ENCODE measurements at regions not wholly inside any gene's neighbourhood (a gene's known extent, or its start where the extent isn't known, plus 50 kb on each side); places are given as distances from the start of the nearest gene placed in this dataset.

- no peaks in the 10 kb centered on the region for H3K27me3 Mint-ChIP-seq (ENCODE audit: insufficient read depth, low read depth)
- Histone ChIP-seq H3K4me1 (no peaks in the 10 kb centered on the region), H3K27ac (no peak overlapping the region), H3K9ac (no peak overlapping the region), H3K9me3 (ENCODE audit: low read depth) (no peaks in the 10 kb centered on the region), H3F3A (ENCODE audit: low read depth) (no peaks in the 10 kb centered on the region), H2AFZ (replicated peaks) (no peak overlapping the region), H3K36me3 (no peaks in the 10 kb centered on the region), H3K79me2 (ENCODE audit: low read depth) (no peaks in the 10 kb centered on the region), H3K27me3 (no peaks in the 10 kb centered on the region), H3K4me3 (no peak overlapping the region), H4K20me1 (ENCODE audit: low read depth) (no peaks in the 10 kb centered on the region), H3K4me2 (no peak overlapping the region)
- no peaks in the 10 kb centered on the region for H3K9me3 Mint-ChIP-seq
- H3K4me3 Mint-ChIP-seq = no peak overlapping the region
- TF ChIP-seq, protein P1, sequence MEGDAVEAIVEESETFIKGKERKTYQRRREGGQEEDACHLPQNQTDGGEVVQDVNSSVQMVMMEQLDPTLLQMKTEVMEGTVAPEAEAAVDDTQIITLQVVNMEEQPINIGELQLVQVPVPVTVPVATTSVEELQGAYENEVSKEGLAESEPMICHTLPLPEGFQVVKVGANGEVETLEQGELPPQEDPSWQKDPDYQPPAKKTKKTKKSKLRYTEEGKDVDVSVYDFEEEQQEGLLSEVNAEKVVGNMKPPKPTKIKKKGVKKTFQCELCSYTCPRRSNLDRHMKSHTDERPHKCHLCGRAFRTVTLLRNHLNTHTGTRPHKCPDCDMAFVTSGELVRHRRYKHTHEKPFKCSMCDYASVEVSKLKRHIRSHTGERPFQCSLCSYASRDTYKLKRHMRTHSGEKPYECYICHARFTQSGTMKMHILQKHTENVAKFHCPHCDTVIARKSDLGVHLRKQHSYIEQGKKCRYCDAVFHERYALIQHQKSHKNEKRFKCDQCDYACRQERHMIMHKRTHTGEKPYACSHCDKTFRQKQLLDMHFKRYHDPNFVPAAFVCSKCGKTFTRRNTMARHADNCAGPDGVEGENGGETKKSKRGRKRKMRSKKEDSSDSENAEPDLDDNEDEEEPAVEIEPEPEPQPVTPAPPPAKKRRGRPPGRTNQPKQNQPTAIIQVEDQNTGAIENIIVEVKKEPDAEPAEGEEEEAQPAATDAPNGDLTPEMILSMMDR (IDR thresholded peaks at IDR 0.05) = no peak
- TF ChIP-seq EZH2phosphoT487 (IDR thresholded peaks at IDR 0.05) = no peak
- TF ChIP-seq EZH2 (IDR thresholded peaks at IDR 0.05) = no peak
- no peaks in the 10 kb centered on the region for H3K4me1 Mint-ChIP-seq
- H3K27ac Mint-ChIP-seq = no peak overlapping the region
- H3K36me3 Mint-ChIP-seq = no peaks in the 10 kb centered on the region
- DNase-seq (ENCODE audit: low spot score) = no peak
Observed at GRCh38 chr7:83786858-83787257, 137.9 kb upstream of the SEMA3E start.

GRCh38 chr7:83782628-83783027, 133.7 kb upstream of the SEMA3E start:
- Histone ChIP-seq H3K27me3 (no peaks in the 10 kb centered on the region), H4K20me1 (ENCODE audit: low read depth) (no peaks in the 10 kb centered on the region), H3K4me3 (no peak overlapping the region), H3F3A (ENCODE audit: low read depth) (no peaks in the 10 kb centered on the region), H3K9ac (no peak overlapping the region), H3K4me2 (no peak overlapping the region), H3K4me1 (no peaks in the 10 kb centered on the region), H3K36me3 (no peaks in the 10 kb centered on the region), H3K9me3 (ENCODE audit: low read depth) (no peaks in the 10 kb centered on the region), H3K27ac (no peak overlapping the region), H3K79me2 (ENCODE audit: low read depth) (no peaks in the 10 kb centered on the region), H2AFZ (replicated peaks) (no peak overlapping the region)
- no peaks in the 10 kb centered on the region for H3K36me3 Mint-ChIP-seq
- no peak overlapping the region for H3K4me3 Mint-ChIP-seq
- H3K27ac Mint-ChIP-seq = no peak overlapping the region
- H3K27me3 Mint-ChIP-seq (ENCODE audit: insufficient read depth, low read depth) = no peaks in the 10 kb centered on the region
- DNase-seq (ENCODE audit: low spot score) = no peak
- no peaks in the 10 kb centered on the region for H3K9me3 Mint-ChIP-seq
- TF ChIP-seq EZH2phosphoT487 (IDR thresholded peaks at IDR 0.05) = no peak
- TF ChIP-seq EZH2 (IDR thresholded peaks at IDR 0.05) = no peak
- TF ChIP-seq, protein P1 (IDR thresholded peaks at IDR 0.05) = no peak
- H3K4me1 Mint-ChIP-seq = no peaks in the 10 kb centered on the region

- Histone ChIP-seq H3K9me3 (ENCODE audit: low read depth) (no peaks in the 10 kb centered on the region), H3K9ac (no peak overlapping the region), H3K4me3 (no peak overlapping the region), H4K20me1 (ENCODE audit: low read depth) (no peaks in the 10 kb centered on the region), H3K27ac (no peak overlapping the region), H3F3A (ENCODE audit: low read depth) (no peaks in the 10 kb centered on the region), H2AFZ (replicated peaks) (no peak overlapping the region), H3K36me3 (no peaks in the 10 kb centered on the region), H3K4me2 (no peak overlapping the region), H3K27me3 (no peaks in the 10 kb centered on the region), H3K79me2 (ENCODE audit: low read depth) (no peaks in the 10 kb centered on the region), H3K4me1 (no peaks in the 10 kb centered on the region)
- H3K9me3 Mint-ChIP-seq = no peaks in the 10 kb centered on the region
- TF ChIP-seq EZH2 (IDR thresholded peaks at IDR 0.05) = no peak
- TF ChIP-seq EZH2phosphoT487 (IDR thresholded peaks at IDR 0.05) = no peak
- TF ChIP-seq, protein P1 (IDR thresholded peaks at IDR 0.05) = no peak
- no peaks in the 10 kb centered on the region for H3K4me1 Mint-ChIP-seq
- no peaks in the 10 kb centered on the region for H3K36me3 Mint-ChIP-seq
- H3K27me3 Mint-ChIP-seq (ENCODE audit: insufficient read depth, low read depth) = no peaks in the 10 kb centered on the region
- H3K4me3 Mint-ChIP-seq = no peak overlapping the region
- DNase-seq (ENCODE audit: low spot score) = no peak
- no peak overlapping the region for H3K27ac Mint-ChIP-seq
Observed at GRCh38 chr7:83778073-83778443, 129.1 kb upstream of the SEMA3E start.

Measured in neural progenitor cell (in vitro differentiated cells).